Neural cell (in vitro differentiated cells): ENCODE measurements at regions not wholly inside any gene's neighbourhood (a gene's known extent, or its start where the extent isn't known, plus 50 kb on each side); places are given as distances from the start of the nearest gene placed in this dataset.

ENCODE experiments used
- H2AFZ ChIP-seq: fragments of 200-600, 300-800 bp; sonication (generic), shearing (Covaris generic); 2 replicates; pipeline ENCODE4 v1.6.0; 2014; ENCODE audit warnings: low read depth, mild to moderate bottlenecking, antibody characterized with exemption, low read length, moderate library complexity
- H3F3A ChIP-seq: fragments of 200-600 bp; shearing (Covaris generic); 2 replicates; pipeline ENCODE4 v1.6.1; 2016; ENCODE audit warnings: mild to moderate bottlenecking, moderate library complexity, mixed read lengths, antibody characterized with exemption, low read length; ENCODE audit not compliant: insufficient read depth, poor library complexity, severe bottlenecking
- H3K27ac ChIP-seq: fragments of 200-600, 300-800 bp; sonication (generic), shearing (Covaris generic); 2 replicates; pipeline ENCODE4 v1.5.1; 2014; ENCODE audit warnings: mild to moderate bottlenecking, low read length, moderate library complexity
- H3K27me3 ChIP-seq: fragments of 300-800, 200-600 bp; sonication (generic), shearing (Covaris generic); 2 replicates; pipeline ENCODE4 v1.6.0; 2014; ENCODE audit warnings: mild to moderate bottlenecking, low read depth, low read length, moderate library complexity; ENCODE audit not compliant: insufficient read depth
- H3K36me3 ChIP-seq: fragments of 300-800, 200-600 bp; sonication (generic), shearing (Covaris generic); 2 replicates; pipeline ENCODE4 v1.5.1; 2014; ENCODE audit warnings: mild to moderate bottlenecking, antibody characterized with exemption, low read length, moderate library complexity; ENCODE audit not compliant: insufficient read depth
- H3K4me2 ChIP-seq: fragments of 300-800, 200-600 bp; sonication (generic), shearing (Covaris generic); 2 replicates; pipeline ENCODE4 v1.6.0; 2014; ENCODE audit warnings: mild to moderate bottlenecking, low read length
- H3K4me3 ChIP-seq: fragments of 300-800, 200-600 bp; sonication (generic), shearing (Covaris generic); 2 replicates; pipeline ENCODE4 v1.5.1; 2014; ENCODE audit warnings: mild to moderate bottlenecking, low read length, moderate library complexity
- H3K79me2 ChIP-seq: fragments of 200-600 bp; shearing (Covaris generic); replicated peaks from 2 replicates; pipeline ENCODE4 v1.6.0; 2014; ENCODE audit warnings: mild to moderate bottlenecking, low read length, moderate library complexity; ENCODE audit not compliant: insufficient read depth
- H3K9ac ChIP-seq: fragments of 300-800, 200-600 bp; sonication (generic), shearing (Covaris generic); 2 replicates; pipeline ENCODE4 v1.6.1; 2016; ENCODE audit warnings: mild to moderate bottlenecking, low read length, mixed read lengths
- H3K9me2 ChIP-seq: fragments of 200-600 bp; shearing (Covaris generic); 2 replicates; pipeline ENCODE4 v1.6.1; 2016; ENCODE audit warnings: mild to moderate bottlenecking, low read length, mixed read lengths; ENCODE audit not compliant: insufficient read depth
- H3K9me3 ChIP-seq: fragments of 200-600, 300-800 bp; sonication (generic), shearing (Covaris generic); 2 replicates; pipeline ENCODE4 v1.6.1; 2016; ENCODE audit warnings: mild to moderate bottlenecking, mixed run types, low read length, moderate library complexity, mixed read lengths
- H4K20me1 ChIP-seq: fragments of 200-600 bp; shearing (Covaris generic); 2 replicates; pipeline ENCODE4 v1.6.1; 2016; ENCODE audit warnings: mild to moderate bottlenecking, mixed run types; ENCODE audit not compliant: insufficient read depth
- CTCF ChIP-seq: fragments of 450-650 bp; IDR thresholded peaks from 2 replicates; pipeline ENCODE4 v1.5.1; 2014; ENCODE audit warnings: antibody characterized with exemption, mild to moderate bottlenecking, moderate library complexity; ENCODE audit not compliant: poor library complexity, severe bottlenecking
- EP300 ChIP-seq: fragments of 450-650 bp; conservative IDR thresholded peaks from 2 replicates; pipeline ENCODE4 v1.6.1; 2014; ENCODE audit warnings: antibody characterized with exemption, mild to moderate bottlenecking, moderate library complexity; ENCODE audit not compliant: poor library complexity, severe bottlenecking
- EZH2 ChIP-seq: fragments of 200-600, 300-800 bp; shearing (Covaris generic), sonication (generic); IDR thresholded peaks from 2 replicates; pipeline ENCODE4 v1.6.1; 2014; ENCODE audit warnings: antibody characterized with exemption, low read length, borderline replicate concordance, mild to moderate bottlenecking; ENCODE audit not compliant: insufficient read depth, poor library complexity, severe bottlenecking
- MXI1 ChIP-seq: fragments of 450-650 bp; conservative IDR thresholded peaks from 2 replicates; pipeline ENCODE4 v1.6.1; 2014; ENCODE audit warnings: antibody characterized with exemption, mild to moderate bottlenecking; ENCODE audit not compliant: poor library complexity, severe bottlenecking
- POLR2AphosphoS5 ChIP-seq: IDR thresholded peaks from 2 replicates; pipeline ENCODE4 v1.6.1; 2012
- RAD21 ChIP-seq: fragments of 450-650 bp; conservative IDR thresholded peaks from 2 replicates; pipeline ENCODE4 v1.6.1; 2014; ENCODE audit warnings: antibody characterized with exemption, mild to moderate bottlenecking, moderate library complexity
- SMC3 ChIP-seq: fragments of 450-650 bp; conservative IDR thresholded peaks from 2 replicates; pipeline ENCODE4 v1.6.1; 2014; ENCODE audit warnings: antibody characterized with exemption, mild to moderate bottlenecking, moderate library complexity; ENCODE audit not compliant: poor library complexity
- TAF1 ChIP-seq: IDR thresholded peaks from 2 replicates; pipeline ENCODE4 v1.6.1; 2012; ENCODE audit warnings: low read depth
- TF ChIP-seq, protein P1 (sequence below): IDR thresholded peaks from 2 replicates; pipeline ENCODE4 v1.6.1; 2012; ENCODE audit warnings: borderline replicate concordance

DNA sequence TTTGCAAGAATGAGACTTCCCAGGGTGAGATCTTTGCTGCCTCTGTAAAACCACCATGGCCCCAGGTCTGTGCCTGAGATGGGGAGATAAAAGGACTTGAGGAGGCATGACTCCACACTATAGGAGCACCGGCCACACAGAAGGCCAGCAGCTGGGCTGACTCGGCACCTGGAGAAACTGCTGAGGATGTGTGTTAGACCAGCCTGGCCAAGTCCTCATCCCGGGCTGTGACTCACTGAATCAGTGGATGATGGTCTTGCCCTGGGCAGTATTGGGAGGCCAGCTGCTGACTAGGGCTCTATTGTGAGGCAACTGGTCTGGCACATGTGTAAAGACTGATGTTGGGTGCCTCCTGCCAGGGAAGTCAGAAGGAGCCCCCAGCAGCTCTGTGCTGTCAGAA is 286.2 kb downstream of the ACTL7B start:
- H3K79me2 ChIP-seq: no peaks in the 10 kb centered on the region
- no peaks in the 10 kb centered on the region for H3F3A ChIP-seq
- H3K9me2 ChIP-seq: no peaks in the 10 kb centered on the region
- no peak overlapping the region for H2AFZ ChIP-seq
- H4K20me1 ChIP-seq: no peaks in the 10 kb centered on the region
- no peaks in the 10 kb centered on the region for H3K9me3 ChIP-seq
- H3K4me2 ChIP-seq: no peak overlapping the region
- no peak overlapping the region for H3K27ac ChIP-seq
- H3K27me3 ChIP-seq: no peaks in the 10 kb centered on the region
- no peak overlapping the region for H3K4me3 ChIP-seq
- H3K36me3 ChIP-seq: no peaks in the 10 kb centered on the region
- no peak overlapping the region for H3K9ac ChIP-seq
- TF ChIP-seq TAF1: no peak
- TF ChIP-seq MXI1: no peak
- TF ChIP-seq EP300: no peak
- TF ChIP-seq POLR2AphosphoS5: no peak
- no peak for TF ChIP-seq SMC3
- TF ChIP-seq, protein P1, sequence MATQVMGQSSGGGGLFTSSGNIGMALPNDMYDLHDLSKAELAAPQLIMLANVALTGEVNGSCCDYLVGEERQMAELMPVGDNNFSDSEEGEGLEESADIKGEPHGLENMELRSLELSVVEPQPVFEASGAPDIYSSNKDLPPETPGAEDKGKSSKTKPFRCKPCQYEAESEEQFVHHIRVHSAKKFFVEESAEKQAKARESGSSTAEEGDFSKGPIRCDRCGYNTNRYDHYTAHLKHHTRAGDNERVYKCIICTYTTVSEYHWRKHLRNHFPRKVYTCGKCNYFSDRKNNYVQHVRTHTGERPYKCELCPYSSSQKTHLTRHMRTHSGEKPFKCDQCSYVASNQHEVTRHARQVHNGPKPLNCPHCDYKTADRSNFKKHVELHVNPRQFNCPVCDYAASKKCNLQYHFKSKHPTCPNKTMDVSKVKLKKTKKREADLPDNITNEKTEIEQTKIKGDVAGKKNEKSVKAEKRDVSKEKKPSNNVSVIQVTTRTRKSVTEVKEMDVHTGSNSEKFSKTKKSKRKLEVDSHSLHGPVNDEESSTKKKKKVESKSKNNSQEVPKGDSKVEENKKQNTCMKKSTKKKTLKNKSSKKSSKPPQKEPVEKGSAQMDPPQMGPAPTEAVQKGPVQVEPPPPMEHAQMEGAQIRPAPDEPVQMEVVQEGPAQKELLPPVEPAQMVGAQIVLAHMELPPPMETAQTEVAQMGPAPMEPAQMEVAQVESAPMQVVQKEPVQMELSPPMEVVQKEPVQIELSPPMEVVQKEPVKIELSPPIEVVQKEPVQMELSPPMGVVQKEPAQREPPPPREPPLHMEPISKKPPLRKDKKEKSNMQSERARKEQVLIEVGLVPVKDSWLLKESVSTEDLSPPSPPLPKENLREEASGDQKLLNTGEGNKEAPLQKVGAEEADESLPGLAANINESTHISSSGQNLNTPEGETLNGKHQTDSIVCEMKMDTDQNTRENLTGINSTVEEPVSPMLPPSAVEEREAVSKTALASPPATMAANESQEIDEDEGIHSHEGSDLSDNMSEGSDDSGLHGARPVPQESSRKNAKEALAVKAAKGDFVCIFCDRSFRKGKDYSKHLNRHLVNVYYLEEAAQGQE: no peak
- no peak for TF ChIP-seq EZH2
- no peak for TF ChIP-seq RAD21
- TF ChIP-seq CTCF: no peak

DNA sequence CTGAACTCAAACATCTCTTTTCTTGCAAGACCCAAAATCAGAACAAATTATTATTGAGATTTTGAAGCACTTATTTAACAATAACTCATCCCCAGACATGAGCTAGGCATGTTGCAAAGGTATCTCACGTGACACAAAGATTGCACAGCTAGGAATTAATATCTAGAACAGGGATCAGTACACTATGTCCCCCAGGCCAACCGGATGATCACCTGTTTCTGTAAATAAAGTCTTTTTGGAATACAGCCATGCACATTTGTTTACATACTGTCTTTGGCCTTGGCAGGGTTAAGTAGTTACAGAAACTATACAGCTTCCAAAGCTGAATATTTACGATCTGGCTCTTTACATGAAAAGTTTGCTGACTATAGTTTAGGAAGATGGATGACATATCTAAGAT is 287.7 kb downstream of the ACTL7B start:
- no peak overlapping the region for H3K27ac ChIP-seq
- H3F3A ChIP-seq: no peaks in the 10 kb centered on the region
- no peak overlapping the region for H3K9ac ChIP-seq
- H3K36me3 ChIP-seq: no peaks in the 10 kb centered on the region
- TF ChIP-seq POLR2AphosphoS5 (no peak), SMC3 (no peak), TAF1 (no peak), MXI1 (no peak), EP300 (no peak), RAD21 (no peak), CTCF (no peak), EZH2 (no peak)
- TF ChIP-seq, protein P1: no peak
- no peaks in the 10 kb centered on the region for H3K9me3 ChIP-seq
- H3K9me2 ChIP-seq: no peaks in the 10 kb centered on the region
- H3K79me2 ChIP-seq: no peaks in the 10 kb centered on the region
- no peak overlapping the region for H2AFZ ChIP-seq
- H3K4me2 ChIP-seq: no peak overlapping the region
- no peaks in the 10 kb centered on the region for H4K20me1 ChIP-seq
- H3K4me3 ChIP-seq: no peak overlapping the region
- H3K27me3 ChIP-seq: no peaks in the 10 kb centered on the region
